ENCODE measurements at regions not wholly inside any gene's neighbourhood (a gene's known extent, or its start where the extent isn't known, plus 50 kb on each side); places are given as distances from the start of the nearest gene placed in this dataset.

GRCh38 chr3:164851905-164852304, 226.4 kb downstream of the SI start:
- no peak overlapping the region for H2BK12ac ChIP-seq (ENCODE audit: insufficient read length, low read depth, low read length)
- H3K18ac ChIP-seq (ENCODE audit: insufficient read length, low read depth, low read length), result no peak overlapping the region
- no peak for TF ChIP-seq CTCF (conservative IDR thresholded peaks at IDR 0.05)
- peaks cover 3% of the 10 kb centered on the region; the same call in 1 of the 2 replicates for H3K4me1 ChIP-seq (ENCODE audit: insufficient read depth, low read length)
- H2AK5ac ChIP-seq (ENCODE audit: insufficient read length, low read length), result no peak overlapping the region
- H3K56ac ChIP-seq (ENCODE audit: insufficient read length, low read depth, low read length), result no peak overlapping the region
- H2AFZ ChIP-seq (ENCODE audit: low read length), result no peak overlapping the region
- no peak overlapping the region for H3K23ac ChIP-seq (ENCODE audit: insufficient read length, low read depth, low read length)
- no peak overlapping the region for H3K4ac ChIP-seq (ENCODE audit: low read depth, low read length)
- Mint-ChIP-seq H3K9me3 (no peaks in the 10 kb centered on the region), H3K27me3 (ENCODE audit: low read depth) (no peaks in the 10 kb centered on the region), H3K4me1 (peaks cover 28 to 34% of the 10 kb centered on the region in 2 experiments), H3K27ac (no peak overlapping the region), H3K36me3 (ENCODE audit: insufficient read depth in 1 of 3, low read depth in 3 of 3) (no peaks in the 10 kb centered on the region), H3K4me3 (no peak overlapping the region)
- H3K9ac ChIP-seq (ENCODE audit: extremely low read depth, insufficient read length, low read length), result no peak overlapping the region
- H3K23me2 ChIP-seq (ENCODE audit: insufficient read length, low read depth, low read length, poor library complexity, severe bottlenecking), result no peaks in the 10 kb centered on the region
- no peaks in the 10 kb centered on the region for H3K79me2 ChIP-seq (ENCODE audit: insufficient read depth, low read length)
- H2BK15ac ChIP-seq (ENCODE audit: low read depth, low read length), result no peak overlapping the region
- H3K27ac ChIP-seq (ENCODE audit: insufficient read length, low read depth, low read length), result no peak overlapping the region
- H3K27me3 ChIP-seq (ENCODE audit: insufficient read depth, low read length), result no peaks in the 10 kb centered on the region
- H4K5ac ChIP-seq (ENCODE audit: insufficient read length, low read depth, low read length), result no peak overlapping the region
- H3K14ac ChIP-seq (ENCODE audit: insufficient read depth, low read length), result no peak overlapping the region
- no peaks in the 10 kb centered on the region for H3K9me3 ChIP-seq (ENCODE audit: control insufficient read depth, low read depth, low read length)
- H2BK5ac ChIP-seq (ENCODE audit: insufficient read length, low read length), result no peak overlapping the region
- H2BK20ac ChIP-seq (ENCODE audit: low read depth, low read length, poor library complexity, severe bottlenecking), result no peak overlapping the region
- no CpG with 5 or more reads among the region's 1 CpG for WGBS (ENCODE audit: extremely low coverage, insufficient read length, low lambda C conversion rate)
- H2BK120ac ChIP-seq (ENCODE audit: low read depth, low read length, poor library complexity, severe bottlenecking), result no peak overlapping the region
- no peak overlapping the region for H3T11ph ChIP-seq (ENCODE audit: low read length)
- H4K20me1 ChIP-seq (ENCODE audit: control insufficient read depth, insufficient read depth, insufficient read length), result no peaks in the 10 kb centered on the region
- no peaks in the 10 kb centered on the region for H3K79me1 ChIP-seq (ENCODE audit: insufficient read depth, low read depth, low read length, poor library complexity, severe bottlenecking)
- no peak overlapping the region for H4K91ac ChIP-seq (ENCODE audit: insufficient read length, low read depth, low read length)
- no peak overlapping the region for H3K4me2 ChIP-seq (ENCODE audit: insufficient read depth, insufficient read length, low read length)
- DNase-seq, result no peak
- H4K8ac ChIP-seq (replicated peaks; ENCODE audit: insufficient read length, low read depth, low read length), result no peak overlapping the region
